PC-3 (cell line): ENCODE measurements at regions not wholly inside any gene's neighbourhood (a gene's known extent, or its start where the extent isn't known, plus 50 kb on each side); places are given as distances from the start of the nearest gene placed in this dataset.

ENCODE experiments used
- CTCF ChIP-seq: fragments of 300-600 bp; sonication (generic); conservative IDR thresholded peaks from 2 replicates; pipeline ENCODE4 v1.5.1; 2017; ENCODE audit warnings: antibody characterized with exemption, low read depth, mild to moderate bottlenecking, low read length
- EZH2 ChIP-seq: fragments of 300-600 bp; sonication (generic); IDR thresholded peaks from one replicate; pipeline ENCODE4 v1.6.1; 2017; ENCODE audit warnings: antibody characterized with exemption, mild to moderate bottlenecking, low read length; ENCODE audit not compliant: unreplicated experiment
- EZH2phosphoT487 ChIP-seq: fragments of 300-600 bp; sonication (generic); IDR thresholded peaks from 2 replicates; pipeline ENCODE4 v1.6.1; 2018; ENCODE audit warnings: mild to moderate bottlenecking, antibody characterized with exemption, low read length, borderline replicate concordance

- TF ChIP-seq CTCF (no peak), EZH2phosphoT487 (no peak), EZH2 (no peak)
Measured at GRCh38 chr5:166713295-166713694, 1578.2 kb upstream of the WWC1 start.
